Stimulated activated CD8-positive, alpha-beta memory T cell treated with anti-CD3 and anti-CD28 coated beads, Interleukin-7, amount 100 ng/mL, for 4 hours (primary cell): ENCODE measurements at regions not wholly inside any gene's neighbourhood (a gene's known extent, or its start where the extent isn't known, plus 50 kb on each side); places are given as distances from the start of the nearest gene placed in this dataset.
"Not testable (repeated sequence)": the region's sequence is repeated elsewhere in the genome, so short reads cannot be mapped to it uniquely, and the experiment has no call there.

Source experiments
- DNase-seq, 2 donors: peaks; one replicate each; pipeline ENCODE4 v3.0.0-alpha.2; 2020; ENCODE audit warnings: low read depth in 2 of 2

DNA sequence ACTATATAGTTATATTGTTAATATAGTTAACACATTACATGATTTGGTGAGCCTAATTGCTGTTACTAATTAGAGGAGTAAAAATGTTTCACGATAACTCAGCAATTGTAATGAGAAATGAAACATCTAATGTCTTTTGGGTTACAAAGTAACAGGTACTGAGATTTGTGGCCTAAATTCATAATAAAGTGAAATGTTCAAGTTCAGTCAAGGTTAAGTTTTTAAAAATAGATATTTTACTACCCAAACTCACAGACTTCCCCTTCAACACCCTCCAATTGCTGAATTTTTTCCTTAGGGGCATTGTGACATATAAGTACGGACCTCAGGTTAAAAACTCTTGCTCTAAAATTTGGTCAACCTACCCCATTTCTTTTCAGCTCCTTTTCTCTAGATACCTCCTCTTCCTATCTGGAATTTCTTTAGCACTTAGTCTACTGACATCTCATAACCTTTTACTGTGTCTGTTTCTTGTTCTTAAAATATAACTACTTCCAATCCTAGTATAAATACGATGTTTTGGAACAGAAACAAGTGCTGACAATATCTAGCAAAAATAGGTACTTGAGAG, 112.3 kb upstream of the PRSS16 start:
- no peak for DNase-seq

DNA sequence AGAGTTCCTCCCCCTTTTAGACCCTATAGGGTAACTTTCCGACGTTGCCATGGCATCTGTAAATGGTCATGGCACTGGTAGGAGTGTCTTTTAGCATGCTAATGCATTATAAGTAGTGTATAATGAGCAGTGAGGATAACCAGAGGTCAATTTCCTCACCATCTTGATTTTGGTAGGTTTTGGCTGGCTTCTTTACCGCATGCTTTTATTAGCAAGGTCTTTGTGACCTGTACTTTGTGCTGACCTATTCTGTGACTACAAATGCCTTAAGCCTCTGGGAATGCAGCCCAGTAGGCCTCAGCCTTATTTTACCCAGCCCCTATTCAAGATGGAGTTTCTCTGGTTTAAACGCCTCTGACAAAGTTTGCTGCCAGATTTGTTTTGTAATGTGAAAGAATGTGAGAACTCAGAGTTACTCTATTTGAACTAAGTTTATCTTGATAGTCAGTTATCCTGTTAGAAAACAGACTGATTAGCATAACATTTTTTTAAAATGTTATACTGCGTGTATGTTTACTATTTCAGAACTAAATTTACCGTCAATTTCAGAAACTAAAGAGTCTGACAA, 111.3 kb upstream of the PRSS16 start:
- no peak for DNase-seq

DNA sequence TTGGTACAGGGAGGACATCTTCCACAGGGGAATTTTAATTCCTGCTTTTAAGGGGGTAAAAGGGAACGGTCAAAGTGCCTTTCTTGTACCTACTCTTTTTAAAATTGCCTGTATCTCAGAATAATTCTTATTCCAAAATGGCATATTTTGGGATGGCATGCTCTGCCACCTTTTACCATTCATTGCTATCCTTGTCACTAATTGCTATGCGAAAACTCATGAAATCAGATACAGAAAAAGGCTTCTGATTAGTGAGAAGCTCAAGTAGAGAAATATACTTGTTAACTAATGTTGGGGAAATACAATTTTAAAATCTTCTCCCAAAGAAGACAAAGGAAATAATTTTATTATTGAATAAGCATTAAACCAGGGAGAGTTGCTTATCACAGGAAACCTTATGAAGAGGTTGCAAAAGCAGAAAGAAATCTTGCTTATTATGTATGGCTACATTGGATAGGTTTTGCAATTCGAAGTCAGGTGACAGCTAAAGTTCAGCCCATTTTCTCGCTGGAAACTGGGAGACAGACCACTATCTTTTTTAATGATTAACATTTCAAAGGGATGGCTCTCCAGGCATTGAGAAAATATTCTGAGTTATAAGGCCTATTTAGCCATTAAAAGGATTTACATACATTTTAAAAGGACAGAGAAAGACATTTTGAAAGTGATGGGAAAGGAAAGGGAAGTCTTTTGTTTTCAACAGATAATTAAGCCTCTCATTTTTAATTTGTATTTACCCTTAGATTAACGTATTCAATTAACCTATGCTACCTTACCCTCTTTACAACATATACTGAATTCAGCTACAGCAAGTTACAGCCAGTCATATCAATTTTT, 110.3 kb upstream of the PRSS16 start:
- no peak for DNase-seq

DNA sequence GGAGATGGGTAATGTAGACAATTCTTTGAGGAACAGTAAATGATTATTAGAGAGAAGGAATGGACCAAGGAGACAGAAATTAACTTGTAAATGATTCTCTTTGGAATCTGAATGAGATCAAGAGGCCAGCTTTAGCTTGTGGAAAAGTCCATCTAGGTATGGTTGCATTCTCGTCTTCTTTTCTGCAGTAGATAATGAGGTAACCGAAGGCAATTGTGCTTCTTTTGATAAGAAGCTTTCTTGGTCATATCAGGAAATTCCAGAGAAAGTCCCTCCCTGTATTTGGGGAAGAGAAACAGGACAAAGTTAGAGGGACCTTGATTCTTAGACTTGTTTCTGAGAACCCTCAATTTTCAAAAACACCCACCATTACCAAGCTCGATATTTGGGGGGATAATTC, 109.1 kb upstream of the PRSS16 start:
- no peak for DNase-seq

DNA sequence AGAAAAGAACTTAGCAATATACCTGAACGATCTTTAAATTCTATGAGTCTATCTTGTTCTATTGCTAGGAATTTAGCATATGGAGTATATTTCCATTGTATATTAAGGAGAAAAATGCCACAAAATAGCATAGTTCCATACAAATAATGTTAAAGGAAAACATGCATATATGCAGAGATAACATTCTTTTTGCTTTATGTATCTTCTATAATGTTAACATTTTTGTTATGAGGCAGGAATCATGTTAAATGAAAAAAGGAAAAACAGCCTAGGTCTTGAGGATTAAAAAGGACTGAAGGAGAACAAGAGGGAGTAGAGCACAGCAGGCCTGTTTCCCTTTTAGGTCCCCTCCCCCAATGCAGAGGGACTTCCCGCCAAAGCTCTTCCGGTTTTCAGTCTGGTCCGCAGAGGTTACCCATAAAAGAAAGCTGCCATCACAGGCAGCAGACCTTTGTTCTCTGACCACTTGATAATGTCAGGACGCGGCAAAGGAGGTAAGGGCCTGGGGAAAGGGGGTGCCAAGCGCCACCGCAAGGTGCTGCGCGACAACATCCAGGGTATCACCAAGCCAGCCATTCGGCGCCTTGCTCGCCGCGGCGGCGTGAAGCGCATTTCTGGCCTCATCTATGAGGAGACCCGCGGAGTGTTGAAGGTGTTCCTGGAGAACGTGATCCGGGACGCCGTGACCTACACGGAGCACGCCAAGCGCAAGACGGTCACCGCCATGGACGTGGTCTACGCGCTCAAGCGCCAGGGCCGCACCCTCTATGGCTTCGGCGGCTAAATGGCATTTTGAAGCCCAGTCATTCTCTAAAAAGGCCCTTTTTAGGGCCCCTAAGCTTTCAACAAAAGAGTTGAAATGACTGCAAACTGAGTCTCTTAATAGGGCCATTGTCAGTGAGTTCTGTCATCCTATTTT, 108.4 kb upstream of the PRSS16 start:
- DNase-seq = peak in 1 of 2 donors; percentile 33

DNA sequence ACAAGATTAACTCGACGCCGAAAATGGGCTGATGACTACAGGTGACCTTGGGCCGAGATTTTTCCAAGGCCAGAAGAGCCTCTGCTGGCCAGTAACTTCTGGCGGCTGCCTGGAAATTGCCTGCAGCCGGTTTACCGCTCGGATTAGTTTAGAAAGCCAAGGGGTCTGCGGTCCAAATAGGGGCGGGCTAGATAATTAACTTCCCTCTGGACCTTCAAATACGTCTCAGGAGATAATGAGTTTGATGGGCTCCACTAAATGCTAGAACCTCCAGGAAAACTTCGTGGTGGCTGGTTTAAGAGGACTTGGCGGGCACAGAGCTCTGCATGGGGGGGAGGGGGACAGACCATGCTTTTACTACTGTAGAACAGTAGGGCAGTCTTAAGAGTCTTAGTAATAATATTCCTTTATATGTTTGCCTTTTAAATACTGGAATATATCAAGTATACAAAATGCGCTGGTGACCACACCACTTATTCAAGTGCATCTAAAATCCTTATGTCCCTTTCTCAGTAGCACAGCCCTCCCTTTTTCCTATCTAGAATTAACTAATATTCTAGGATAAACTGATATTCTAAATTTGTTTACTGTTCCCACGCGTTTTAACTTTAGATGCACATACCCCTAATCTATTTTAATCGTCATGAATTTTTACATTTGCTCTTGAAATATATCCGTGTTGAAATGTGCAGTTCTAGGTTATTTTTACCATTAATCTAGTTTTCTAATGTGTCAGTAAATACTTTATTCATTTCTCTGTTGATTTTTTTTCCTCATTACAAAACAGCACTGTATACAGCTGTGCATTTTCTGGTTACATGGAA, 107.5 kb upstream of the PRSS16 start:
- no peak for DNase-seq

DNA sequence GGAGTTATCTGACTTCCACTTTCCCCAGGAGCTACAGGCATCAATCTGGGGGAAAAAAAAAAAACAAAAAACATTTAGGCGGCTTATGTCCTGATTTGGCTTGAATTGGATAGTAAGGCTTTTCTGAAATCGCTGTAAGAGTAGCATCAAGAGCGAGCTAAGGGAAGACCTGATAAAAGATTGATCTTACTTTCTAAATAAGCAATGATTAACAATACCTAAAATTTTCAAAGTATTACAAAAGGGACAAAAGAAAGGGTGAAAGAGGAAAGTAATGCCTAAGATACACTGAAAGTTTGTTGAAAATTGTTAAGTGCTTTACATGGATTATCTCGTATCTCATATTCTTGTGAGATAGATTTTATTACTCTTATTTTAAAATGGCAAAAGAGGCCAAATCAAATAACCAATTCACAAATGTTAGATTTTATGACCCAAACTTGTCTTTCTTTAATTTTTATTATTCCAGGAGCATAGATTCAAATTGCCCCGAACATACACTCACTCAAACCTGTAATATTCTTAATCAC, 106.4 kb upstream of the PRSS16 start:
- no peak for DNase-seq

DNA sequence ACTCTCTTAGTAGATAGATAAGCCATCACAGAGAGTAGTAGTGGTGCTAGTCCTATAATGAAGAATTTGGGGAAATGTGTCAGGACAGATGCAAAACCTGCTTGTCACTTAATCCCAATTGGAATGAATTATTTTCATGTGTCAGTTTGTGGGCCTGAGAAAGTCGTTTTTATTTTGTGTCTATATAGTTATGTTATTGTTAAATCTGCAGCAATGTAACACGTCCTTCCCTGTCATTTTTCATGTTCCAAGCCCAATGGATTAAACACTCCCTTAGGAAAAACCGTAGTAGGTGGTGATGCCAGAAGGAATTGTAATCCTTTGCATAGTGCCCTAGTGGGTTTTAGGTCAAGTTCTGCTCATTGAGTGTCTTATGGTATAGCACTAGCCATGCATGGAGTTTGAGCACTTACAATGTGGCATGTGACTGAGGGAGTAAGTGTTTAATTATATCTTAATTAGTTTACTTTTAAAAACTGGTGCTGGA, 105.9 kb upstream of the PRSS16 start:
- no peak for DNase-seq

DNA sequence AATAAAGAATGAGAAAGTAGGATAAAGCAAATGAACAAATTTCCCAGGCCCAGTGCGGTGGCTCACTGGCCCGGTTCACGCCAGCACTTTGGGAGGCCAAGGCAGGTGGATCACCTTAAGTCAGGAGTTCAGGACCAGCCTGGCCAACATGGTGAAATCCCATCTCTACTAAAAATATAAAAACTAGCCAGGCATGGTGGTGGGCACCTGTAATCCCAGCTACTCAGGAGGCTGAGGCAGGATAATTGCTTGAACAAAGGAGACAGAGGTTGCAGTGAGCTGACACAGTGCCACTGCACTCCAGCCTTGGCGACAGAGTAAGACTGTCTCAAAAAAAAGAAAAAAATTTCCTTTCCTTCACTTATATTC, 104.5 kb upstream of the PRSS16 start:
- not testable (repeated sequence) for DNase-seq

DNA sequence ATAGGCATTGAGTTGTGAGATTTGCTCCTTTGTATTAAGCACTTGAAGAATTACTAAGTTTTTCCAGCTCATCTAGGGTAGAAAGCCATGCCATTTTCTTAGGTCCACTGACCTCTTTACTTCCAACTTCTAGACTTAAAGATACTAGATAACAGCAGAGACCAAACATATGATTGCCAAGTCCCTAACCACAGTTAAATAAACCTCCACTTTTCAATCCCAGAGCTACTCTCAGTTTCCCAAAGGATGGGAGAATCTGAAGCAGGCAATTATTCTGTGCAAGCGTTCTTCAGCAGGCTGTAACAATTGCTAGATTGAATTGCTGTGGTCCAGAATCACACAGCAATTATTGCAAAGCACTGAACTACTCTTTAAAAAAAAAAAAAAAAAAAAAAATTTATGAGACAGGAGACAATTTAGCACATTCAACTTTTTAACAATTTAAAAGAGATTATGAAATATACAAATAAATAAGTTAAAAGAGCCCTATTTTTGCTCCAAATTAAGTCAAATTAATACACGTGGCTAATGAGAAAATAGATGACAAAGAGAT, 104.0 kb upstream of the PRSS16 start:
- no peak for DNase-seq

DNA sequence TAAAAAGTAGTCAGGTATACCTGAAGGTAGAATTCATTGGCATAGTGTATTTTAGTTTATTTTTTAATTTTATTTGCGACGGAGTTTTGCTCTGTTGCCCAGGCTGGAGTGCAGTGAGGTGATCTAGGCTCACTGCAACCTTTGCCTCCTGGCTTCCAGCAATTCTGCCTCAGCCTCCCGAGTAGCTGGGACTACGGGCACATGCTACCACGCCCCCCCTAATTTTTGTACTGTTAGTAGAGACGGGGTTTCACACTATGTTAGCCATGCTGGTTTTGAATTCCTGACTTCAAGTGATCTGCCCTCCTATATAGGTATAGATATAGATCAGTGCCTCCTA, 102.8 kb upstream of the PRSS16 start:
- DNase-seq = no peak

DNA sequence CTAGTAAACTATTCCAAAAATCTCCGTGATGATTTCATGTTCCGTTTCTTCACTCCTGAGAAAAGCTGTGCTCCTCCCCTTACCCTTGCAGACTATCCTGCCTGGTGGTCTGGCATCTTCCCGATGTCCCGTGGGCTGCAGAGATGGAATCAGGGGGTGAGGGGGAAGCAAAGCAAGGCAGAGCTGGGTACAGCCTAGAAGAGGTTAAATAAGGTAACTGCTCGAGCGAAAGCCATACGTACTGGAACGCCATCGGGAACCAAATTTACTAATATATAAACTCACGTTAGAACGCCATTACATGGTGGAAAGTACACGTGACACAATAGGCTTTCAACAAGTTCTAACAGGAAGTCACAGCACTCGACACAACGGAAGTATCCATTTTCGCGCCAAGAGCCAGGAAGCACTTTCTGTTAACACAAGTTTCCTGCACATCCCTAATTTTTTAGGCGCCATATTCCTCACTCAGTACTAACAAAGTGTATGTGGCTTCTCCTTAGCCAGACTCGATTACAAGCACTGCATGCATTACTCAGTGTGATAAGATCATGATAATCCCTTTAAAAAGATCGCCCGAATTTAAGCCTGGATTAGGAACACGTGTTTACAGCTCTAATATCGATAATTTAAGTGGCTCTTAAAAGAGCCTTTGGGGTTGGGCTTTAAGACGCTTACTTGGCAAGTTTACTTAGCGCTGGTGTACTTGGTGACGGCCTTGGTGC, 101.6 kb upstream of the PRSS16 start:
- peak; percentile 52 to 60 for DNase-seq

DNA sequence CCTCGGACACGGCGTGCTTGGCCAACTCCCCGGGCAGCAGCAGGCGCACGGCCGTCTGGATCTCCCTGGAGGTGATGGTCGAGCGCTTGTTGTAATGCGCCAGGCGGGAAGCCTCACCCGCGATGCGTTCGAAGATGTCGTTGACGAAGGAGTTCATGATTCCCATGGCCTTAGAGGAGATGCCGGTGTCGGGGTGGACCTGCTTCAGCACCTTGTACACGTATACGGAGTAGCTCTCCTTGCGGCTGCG, 101.1 kb upstream of the PRSS16 start:
- DNase-seq = not testable (repeated sequence)

DNA sequence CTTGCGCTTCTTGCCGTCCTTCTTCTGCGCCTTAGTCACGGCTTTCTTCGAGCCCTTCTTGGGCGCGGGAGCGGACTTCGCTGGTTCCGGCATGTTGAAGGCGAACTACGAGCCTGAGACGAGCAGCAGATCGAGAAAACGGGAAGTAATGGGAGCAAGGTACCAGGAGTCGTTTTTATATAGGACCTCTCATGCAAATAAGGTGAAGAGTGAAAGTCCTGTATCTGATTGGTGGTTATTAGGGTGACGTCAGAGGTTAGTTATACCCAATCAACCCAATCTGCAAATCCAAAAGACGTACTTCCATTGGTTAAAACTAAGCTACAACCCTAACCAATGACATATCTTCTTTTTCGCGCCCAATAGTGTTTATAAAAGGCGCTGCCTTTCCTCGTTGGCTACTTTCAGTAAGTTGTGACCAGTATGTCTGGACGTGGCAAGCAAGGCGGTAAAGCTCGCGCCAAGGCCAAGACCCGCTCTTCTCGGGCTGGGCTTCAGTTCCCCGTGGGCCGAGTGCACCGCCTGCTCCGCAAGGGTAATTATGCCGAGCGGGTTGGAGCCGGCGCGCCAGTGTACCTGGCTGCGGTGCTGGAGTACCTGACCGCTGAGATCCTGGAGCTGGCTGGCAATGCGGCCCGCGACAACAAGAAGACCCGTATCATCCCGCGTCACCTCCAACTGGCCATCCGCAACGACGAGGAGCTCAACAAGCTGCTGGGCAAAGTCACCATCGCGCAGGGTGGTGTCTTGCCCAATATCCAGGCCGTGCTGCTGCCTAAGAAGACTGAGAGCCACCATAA, 100.6 kb upstream of the PRSS16 start:
- DNase-seq = peak in 1 of 2 donors; percentile 47

DNA sequence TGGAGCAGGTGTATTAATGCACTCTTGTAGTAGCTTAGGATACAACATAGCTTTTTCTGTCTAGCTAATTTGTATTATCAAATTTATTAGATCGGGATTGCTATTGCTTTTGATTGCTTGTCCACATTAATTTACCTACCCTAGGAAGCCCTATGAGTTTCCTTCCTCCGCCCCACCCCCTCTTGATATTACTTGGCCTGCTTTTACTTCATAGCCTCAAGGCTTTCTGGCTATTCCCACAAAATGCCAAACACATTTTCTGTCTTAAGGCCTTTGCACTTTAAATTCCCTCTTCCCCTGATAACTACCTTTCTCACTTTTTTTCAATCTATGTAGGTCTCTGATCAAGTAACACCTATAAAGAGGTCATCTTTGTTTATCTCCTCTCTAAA, 99.1 kb upstream of the PRSS16 start:
- DNase-seq = no peak

DNA sequence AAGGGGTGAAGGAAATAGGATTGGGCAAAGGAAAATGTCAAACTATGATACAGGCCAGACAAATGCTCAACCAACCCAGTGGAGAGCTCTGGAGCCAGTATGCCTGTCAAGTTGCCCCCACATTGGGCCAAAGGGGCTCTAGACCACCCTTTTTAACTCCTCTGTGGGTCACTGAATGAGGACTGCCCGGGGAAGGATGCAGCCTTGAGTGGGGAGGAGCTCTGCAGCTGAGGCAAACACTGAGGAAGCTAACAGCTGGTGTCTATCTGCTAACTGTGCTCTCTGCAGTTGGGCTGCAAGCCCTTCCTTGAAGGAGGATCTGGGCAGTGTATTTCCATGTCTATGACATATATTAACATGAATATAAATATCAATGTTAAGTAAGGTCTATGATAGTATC, 98.4 kb upstream of the PRSS16 start:
- DNase-seq = no peak

DNA sequence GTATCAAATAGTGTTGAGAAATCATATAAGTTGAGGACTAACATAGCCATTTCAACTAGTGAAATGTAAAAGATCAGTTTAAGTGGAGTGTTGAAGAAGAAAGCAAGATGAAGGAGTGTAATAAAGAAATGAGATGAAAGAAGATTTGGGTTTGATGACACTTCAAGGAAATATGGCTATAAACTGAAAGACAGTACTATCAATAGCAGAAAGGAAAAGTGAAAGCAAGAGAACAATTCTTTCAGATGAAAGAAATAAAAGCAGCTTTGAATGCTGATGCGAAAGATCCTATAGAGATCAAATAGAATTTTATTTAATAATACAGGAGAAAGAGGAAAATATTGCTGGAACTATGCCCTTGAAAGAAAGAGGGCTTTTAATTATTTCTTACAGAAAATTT, 92.8 kb upstream of the PRSS16 start:
- no peak for DNase-seq

DNA sequence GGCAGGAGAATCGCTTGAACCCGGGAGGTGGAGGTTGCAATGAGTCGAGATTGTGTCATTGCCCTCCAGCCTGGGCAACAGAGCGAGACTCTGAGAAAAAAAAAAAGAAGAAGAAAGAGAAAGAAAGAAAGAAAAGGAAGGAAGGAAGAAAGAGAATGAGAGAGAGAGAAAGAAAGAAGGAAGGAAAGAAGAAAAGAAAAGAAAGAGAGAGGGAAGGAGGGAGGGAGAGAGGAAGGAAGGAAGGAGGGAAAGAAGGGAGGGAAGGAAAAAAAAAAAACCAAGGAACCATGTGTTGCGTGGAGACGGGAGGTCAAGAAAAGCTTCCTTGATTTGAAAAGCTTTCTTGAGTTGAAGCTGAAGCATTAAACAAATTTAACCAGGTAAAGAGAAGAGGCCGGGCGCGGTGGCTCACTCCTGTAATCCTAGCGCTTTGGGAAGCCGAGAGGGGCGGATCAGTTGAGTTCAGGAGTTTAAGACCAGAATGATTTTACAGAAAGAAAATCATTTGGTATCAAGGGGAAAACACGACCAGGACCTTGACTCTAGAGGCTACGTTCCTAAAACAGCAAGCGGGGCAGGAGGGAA, 90.5 kb upstream of the PRSS16 start:
- no peak for DNase-seq
